Pancreas (tissue), 10 donors: ENCODE measurements at regions not wholly inside any gene's neighbourhood (a gene's known extent, or its start where the extent isn't known, plus 50 kb on each side); places are given as distances from the start of the nearest gene placed in this dataset.

ENCODE experiments used
- ATAC-seq, 4 donors: fragments of 200-7000 bp; cut with Tn5 transposase; one replicate each; pipeline versions ENCODE4 v1.8.0 to v1.9.1; 2020; ENCODE audit warnings: mild to moderate bottlenecking in 4 of 4, moderate library complexity in 4 of 4
- DNase-seq, 6 donors: peaks; one replicate each; pipeline ENCODE4 v3.0.0-alpha.2; 2020
- FAIRE-seq: peaks from 2 replicates; lab custom pipeline; 2012; peaks lifted over from hg19 to GRCh38; lab: Jason Lieb, UNC
- H3K27ac ChIP-seq, 4 donors: fragments of 200-600 bp; sonication (generic); 1 replicate in 3 of 4; 2 replicates in 1 of 4; pipeline versions ENCODE4 v1.5.0 to v1.8.0; 2020
- H3K27me3 ChIP-seq, 4 donors: fragments of 200-600 bp; one replicate each; pipeline ENCODE4 v1.8.0; 2021
- H3K36me3 ChIP-seq, 3 donors: fragments of 200-600 bp; sonication (generic) in 1 of 3; one replicate each; pipeline versions ENCODE4 v1.5.0 to v1.8.0; 2020 to 2021
- H3K4me1 ChIP-seq, 3 donors: fragments of 200-600 bp; one replicate each; pipeline ENCODE4 v1.8.0; 2021
- H3K4me3 ChIP-seq, 4 donors: fragments of 200-600 bp; sonication (generic) in 2 of 4; one replicate each; pipeline versions ENCODE4 v1.5.0 to v1.8.0; 2020 to 2021
- H3K9me3 ChIP-seq, 4 donors: fragments of 200-600 bp; one replicate each; pipeline ENCODE4 v1.8.0; 2021
- CTCF ChIP-seq, 4 donors: fragments of 200-600 bp; sonication (generic) in 3 of 4; IDR thresholded peaks; one replicate each; pipeline versions ENCODE4 v1.5.0 to v1.8.0; 2021; ENCODE audit warnings: antibody characterized with exemption in 4 of 4
- WGBS, 2 donors: extraction: QIAGEN DNeasy Blood & Tissue Kit; methylation state at CpG; one replicate each; pipeline ENCODE4 v1.1.7; 2013; 5-methylcytosine and 5-hydroxymethylcytosine counted together
- intact Hi-C, 3 donors: fragments of 100-400 bp; cut with DNase I; formaldehyde crosslinking; loops; one replicate each; pipeline versions ENCODE4 v1.11.1 to v1.14.2; 2022
- donor health status: healthy with polysubstance abuse.
- donor health status: DM: no; HTN: no; CAD: no; lungs with moderate emphysema.
- donor health status: DM: no; HTN: no; CAD: no.
- donor health status: control.
- donor health status: control.
- donor health status: Bipolar disorder and iron deficiency.
- donor health status: DM: yes; HTN: yes; CAD: no.
- donor health status: DM: no; HTN: no; CAD: no.
- donor health status: DM: no; HTN: no; CAD: no.
- donor health status: DM: yes; HTN: yes; CAD: no.

GRCh38 chr19:31979949-31980670 is 365.3 kb upstream of the ZNF507 start:
- FAIRE-seq: no peak
- intact Hi-C loops: no loop called here
- Histone ChIP-seq H3K27me3 (no peaks in the 10 kb centered on the region), H3K27ac (no peak overlapping the region), H3K4me3 (no peak overlapping the region), H3K4me1 (no peaks in the 10 kb centered on the region), H3K36me3 (no peaks in the 10 kb centered on the region), H3K9me3 (no peaks in the 10 kb centered on the region)
- no peak for TF ChIP-seq CTCF (IDR thresholded peaks at IDR 0.05)
- WGBS, 2 donors: 63 to 80% methylated on average over 23 of the region's 23 CpGs
- no peak for DNase-seq
- no peak for ATAC-seq

GRCh38 chr19:31980796-31981195 is 364.6 kb upstream of the ZNF507 start:
- TF ChIP-seq CTCF (IDR thresholded peaks at IDR 0.05): no peak
- DNase-seq: no peak
- Histone ChIP-seq H3K36me3 (no peaks in the 10 kb centered on the region), H3K27me3 (no peaks in the 10 kb centered on the region), H3K4me1 (no peaks in the 10 kb centered on the region), H3K4me3 (no peak overlapping the region), H3K9me3 (no peaks in the 10 kb centered on the region), H3K27ac (no peak overlapping the region)
- 76 to 78% methylated on average over 5 of the region's 5 CpGs for WGBS, 2 donors
- no peak for FAIRE-seq
- intact Hi-C loops: no loop called here
- no peak for ATAC-seq

GRCh38 chr19:31981545-31981944 is 363.9 kb upstream of the ZNF507 start:
- DNase-seq: no peak
- intact Hi-C loops: no loop called here
- H3K4me3 ChIP-seq: no peak overlapping the region
- H3K27me3 ChIP-seq: no peaks in the 10 kb centered on the region
- no peak for FAIRE-seq
- H3K4me1 ChIP-seq: no peaks in the 10 kb centered on the region
- ATAC-seq: no peak
- H3K27ac ChIP-seq: no peak overlapping the region
- WGBS, 2 donors: 69 to 77% methylated on average over 2 of the region's 2 CpGs
- TF ChIP-seq CTCF (IDR thresholded peaks at IDR 0.05): no peak
- H3K9me3 ChIP-seq: no peaks in the 10 kb centered on the region
- H3K36me3 ChIP-seq: no peaks in the 10 kb centered on the region

- Histone ChIP-seq H3K36me3 (no peaks in the 10 kb centered on the region), H3K9me3 (no peaks in the 10 kb centered on the region), H3K4me1 (no peaks in the 10 kb centered on the region), H3K4me3 (no peak overlapping the region), H3K27ac (no peak overlapping the region), H3K27me3 (no peaks in the 10 kb centered on the region)
- FAIRE-seq: no peak
- no peak for DNase-seq
- 41 to 44% methylated on average over 3 of the region's 3 CpGs for WGBS, 2 donors
- no peak for ATAC-seq
- intact Hi-C loops: no loop called here
- no peak for TF ChIP-seq CTCF (IDR thresholded peaks at IDR 0.05)
These were observed 361.8 kb upstream of the ZNF507 start for GRCh38 chr19:31983647-31984046.

- Histone ChIP-seq H3K4me1 (no peaks in the 10 kb centered on the region), H3K9me3 (no peaks in the 10 kb centered on the region), H3K27ac (no peak overlapping the region), H3K4me3 (no peak overlapping the region), H3K27me3 (no peaks in the 10 kb centered on the region), H3K36me3 (no peaks in the 10 kb centered on the region)
- WGBS, 2 donors: 71 to 82% methylated on average over 7 of the region's 7 CpGs
- FAIRE-seq (no peak), DNase-seq (no peak), ATAC-seq (no peak)
- intact Hi-C loops: no loop called here
- TF ChIP-seq CTCF (IDR thresholded peaks at IDR 0.05): no peak
These were observed 360.3 kb upstream of the ZNF507 start for GRCh38 chr19:31985001-31985605.
